Kidney (tissue), 13 donors: ENCODE measurements at regions not wholly inside any gene's neighbourhood (a gene's known extent, or its start where the extent isn't known, plus 50 kb on each side); places are given as distances from the start of the nearest gene placed in this dataset.

Source experiments
- DNase-seq, 5 donors: peaks; one replicate each; pipeline ENCODE4 v3.0.0-alpha.2; 2013 to 2020
- FAIRE-seq: peaks from 2 replicates; lab custom pipeline; 2012; peaks lifted over from hg19 to GRCh38; lab: Jason Lieb, UNC
- H3K27ac ChIP-seq, 2 donors: one replicate each; pipeline ENCODE4 v1.7.0; 2013; ENCODE audit warnings: low read depth in 2 of 2, low read length in 2 of 2, inconsistent platforms in 1 of 2
- H3K27me3 ChIP-seq: one replicate; pipeline ENCODE4 v1.7.1; 2013; ENCODE audit warnings: low read length, inconsistent platforms; ENCODE audit not compliant: control insufficient read depth, insufficient read depth
- H3K36me3 ChIP-seq, 3 donors: one replicate each; pipeline versions ENCODE4 v1.7.0 to v1.7.1; 2013; ENCODE audit warnings: low read length in 3 of 3, control low read depth in 1 of 3, inconsistent platforms in 1 of 3; ENCODE audit not compliant: insufficient read depth in 3 of 3, control insufficient read depth in 2 of 3
- H3K4me1 ChIP-seq, 3 donors: one replicate each; pipeline versions ENCODE4 v1.7.0 to v1.7.1; 2013; ENCODE audit warnings: low read length in 3 of 3, inconsistent platforms in 1 of 3, low read depth in 1 of 3; ENCODE audit not compliant: control insufficient read depth in 2 of 3, insufficient read depth in 2 of 3
- H3K4me3 ChIP-seq, 3 donors: one replicate each; pipeline versions ENCODE4 v1.7.0 to v1.8.1; 2013; ENCODE audit warnings: low read length in 3 of 3, control low read depth in 1 of 3, inconsistent platforms in 1 of 3
- H3K9ac ChIP-seq, 3 donors: one replicate each; pipeline versions ENCODE4 v1.7.0 to v1.7.1; 2013; ENCODE audit warnings: low read length in 3 of 3, control low read depth in 1 of 3, inconsistent platforms in 1 of 3
- H3K9me3 ChIP-seq, 3 donors: one replicate each; pipeline versions ENCODE4 v1.7.0 to v1.7.1; 2013; ENCODE audit warnings: low read length in 3 of 3, control low read depth in 1 of 3, inconsistent platforms in 1 of 3; ENCODE audit not compliant: control insufficient read depth in 2 of 3, insufficient read depth in 1 of 3
- intact Hi-C: fragments of 100-400 bp; cut with DNase I; formaldehyde crosslinking; loops from one replicate; pipeline ENCODE4 v1.11.1; 2022
- TF ChIP-seq, protein P1 (sequence below): IDR thresholded peaks from 3 replicates; pipeline ENCODE4 v1.5.1; 2012; ENCODE audit warnings: mild to moderate bottlenecking, moderate library complexity, borderline replicate concordance; ENCODE audit not compliant: insufficient read depth; ENCODE audit errors: extremely low read depth
- donor health status: control.
- donor health status: control.
- donor health status: control.
- donor health status: control.
- donor health status: control.
- donor health status: DM: yes; HTN: yes; CAD: no.
- donor health status: Normal renal cell carcinoma (clear cell type).

GRCh38 chr10:35928748-35929147 is 286.7 kb upstream of the FZD8 start:
- DNase-seq = no peak
- no peak overlapping the region for H3K27ac ChIP-seq
- H3K4me3 ChIP-seq = no peak overlapping the region
- H3K27me3 ChIP-seq = no peaks in the 10 kb centered on the region
- H3K9ac ChIP-seq = no peak overlapping the region
- no peaks in the 10 kb centered on the region for H3K36me3 ChIP-seq
- no peak for FAIRE-seq
- intact Hi-C loops = no loop called here
- no peaks in the 10 kb centered on the region for H3K9me3 ChIP-seq
- no peaks in the 10 kb centered on the region for H3K4me1 ChIP-seq
- TF ChIP-seq, protein P1, sequence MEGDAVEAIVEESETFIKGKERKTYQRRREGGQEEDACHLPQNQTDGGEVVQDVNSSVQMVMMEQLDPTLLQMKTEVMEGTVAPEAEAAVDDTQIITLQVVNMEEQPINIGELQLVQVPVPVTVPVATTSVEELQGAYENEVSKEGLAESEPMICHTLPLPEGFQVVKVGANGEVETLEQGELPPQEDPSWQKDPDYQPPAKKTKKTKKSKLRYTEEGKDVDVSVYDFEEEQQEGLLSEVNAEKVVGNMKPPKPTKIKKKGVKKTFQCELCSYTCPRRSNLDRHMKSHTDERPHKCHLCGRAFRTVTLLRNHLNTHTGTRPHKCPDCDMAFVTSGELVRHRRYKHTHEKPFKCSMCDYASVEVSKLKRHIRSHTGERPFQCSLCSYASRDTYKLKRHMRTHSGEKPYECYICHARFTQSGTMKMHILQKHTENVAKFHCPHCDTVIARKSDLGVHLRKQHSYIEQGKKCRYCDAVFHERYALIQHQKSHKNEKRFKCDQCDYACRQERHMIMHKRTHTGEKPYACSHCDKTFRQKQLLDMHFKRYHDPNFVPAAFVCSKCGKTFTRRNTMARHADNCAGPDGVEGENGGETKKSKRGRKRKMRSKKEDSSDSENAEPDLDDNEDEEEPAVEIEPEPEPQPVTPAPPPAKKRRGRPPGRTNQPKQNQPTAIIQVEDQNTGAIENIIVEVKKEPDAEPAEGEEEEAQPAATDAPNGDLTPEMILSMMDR = no peak

- Histone ChIP-seq H3K36me3 (no peaks in the 10 kb centered on the region), H3K27ac (no peak overlapping the region), H3K9me3 (no peaks in the 10 kb centered on the region), H3K27me3 (no peaks in the 10 kb centered on the region), H3K9ac (no peak overlapping the region), H3K4me3 (no peak overlapping the region), H3K4me1 (no peaks in the 10 kb centered on the region)
- TF ChIP-seq, protein P1 = no peak
- no peak for FAIRE-seq
- no peak for DNase-seq
- intact Hi-C loops = no loop called here
Measured at GRCh38 chr10:35927990-35928488, 285.9 kb upstream of the FZD8 start.

- Histone ChIP-seq H3K4me1 (no peaks in the 10 kb centered on the region), H3K9me3 (no peaks in the 10 kb centered on the region), H3K27me3 (no peaks in the 10 kb centered on the region), H3K36me3 (no peaks in the 10 kb centered on the region), H3K9ac (no peak overlapping the region), H3K27ac (no peak overlapping the region), H3K4me3 (no peak overlapping the region)
- TF ChIP-seq, protein P1 = no peak
- DNase-seq (no peak), FAIRE-seq (no peak)
- intact Hi-C loops = no loop called here
Measured at GRCh38 chr10:35927341-35927740, 285.2 kb upstream of the FZD8 start.

DNA sequence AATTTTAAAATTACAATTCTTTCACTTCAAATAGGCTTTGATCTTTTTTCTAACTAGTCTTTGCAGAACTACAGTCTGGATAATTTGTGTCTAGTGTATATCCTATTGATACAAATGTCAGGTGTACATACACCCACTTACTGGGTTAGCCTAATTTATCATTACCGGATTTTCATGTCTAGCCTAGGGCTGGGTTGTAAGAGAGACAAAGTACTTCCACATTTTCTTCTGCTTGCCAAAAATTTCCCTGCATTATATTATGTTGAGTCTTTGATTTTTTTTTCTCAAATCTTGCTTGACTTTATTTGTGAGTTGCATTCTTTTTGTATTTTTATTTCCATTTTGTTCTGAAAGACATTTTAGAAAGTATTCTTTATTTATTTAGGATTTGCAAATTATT is 284.8 kb upstream of the FZD8 start:
- no peaks in the 10 kb centered on the region for H3K9me3 ChIP-seq
- H3K4me1 ChIP-seq = no peaks in the 10 kb centered on the region
- peak in 1 of 5 donors; percentile 26 for DNase-seq
- no peaks in the 10 kb centered on the region for H3K27me3 ChIP-seq
- no peak overlapping the region for H3K4me3 ChIP-seq
- no peaks in the 10 kb centered on the region for H3K36me3 ChIP-seq
- intact Hi-C loops = no loop called here
- no peak for FAIRE-seq
- TF ChIP-seq, protein P1 = no peak
- H3K27ac ChIP-seq = no peak overlapping the region
- no peak overlapping the region for H3K9ac ChIP-seq
